ENCODE measurements at regions not wholly inside any gene's neighbourhood (a gene's known extent, or its start where the extent isn't known, plus 50 kb on each side); places are given as distances from the start of the nearest gene placed in this dataset.
"Not testable (repeated sequence)": the region's sequence is repeated elsewhere in the genome, so short reads cannot be mapped to it uniquely, and the experiment has no call there.

DNA sequence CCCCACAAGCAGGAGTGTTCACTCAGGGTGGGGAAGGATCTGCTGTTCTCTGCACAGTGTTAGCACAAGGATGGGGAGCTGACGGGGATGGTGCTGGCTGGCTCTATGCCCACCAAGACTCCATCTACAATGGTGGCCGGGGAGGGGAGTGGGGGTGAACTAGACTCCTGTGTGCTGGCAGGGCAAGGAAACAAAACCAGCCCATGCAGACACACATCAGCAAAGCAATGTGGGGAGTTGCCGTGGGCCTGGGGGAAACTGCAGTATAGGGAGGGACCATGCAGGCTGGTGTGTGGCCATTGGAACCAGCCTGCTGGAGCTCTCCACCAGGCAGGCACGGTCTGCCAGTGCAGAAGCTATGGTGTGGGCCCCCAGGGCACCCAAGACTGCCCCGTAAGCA is 195.1 kb downstream of the PWWP3B start:
- DNase-seq, result no peak

DNA sequence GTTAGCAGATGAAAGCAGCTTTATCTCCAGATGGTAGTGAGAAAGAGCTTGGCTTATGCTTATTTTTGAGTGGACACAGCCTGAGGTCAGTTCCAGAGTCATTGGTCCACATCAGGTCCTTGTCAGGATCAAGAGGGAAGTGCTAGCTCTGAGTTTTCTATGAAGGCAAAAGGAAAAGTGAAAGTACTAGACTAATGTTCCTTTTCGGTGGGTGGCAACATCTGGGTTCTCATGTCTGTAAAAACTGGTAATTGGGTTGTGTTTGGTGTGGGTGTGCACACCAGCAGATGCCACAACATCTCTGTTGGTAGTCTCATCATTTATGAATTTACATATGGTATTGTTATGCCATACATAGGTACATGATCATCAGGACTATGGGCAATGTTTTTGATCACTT is 210.5 kb downstream of the PWWP3B start:
- no peak for DNase-seq

DNA sequence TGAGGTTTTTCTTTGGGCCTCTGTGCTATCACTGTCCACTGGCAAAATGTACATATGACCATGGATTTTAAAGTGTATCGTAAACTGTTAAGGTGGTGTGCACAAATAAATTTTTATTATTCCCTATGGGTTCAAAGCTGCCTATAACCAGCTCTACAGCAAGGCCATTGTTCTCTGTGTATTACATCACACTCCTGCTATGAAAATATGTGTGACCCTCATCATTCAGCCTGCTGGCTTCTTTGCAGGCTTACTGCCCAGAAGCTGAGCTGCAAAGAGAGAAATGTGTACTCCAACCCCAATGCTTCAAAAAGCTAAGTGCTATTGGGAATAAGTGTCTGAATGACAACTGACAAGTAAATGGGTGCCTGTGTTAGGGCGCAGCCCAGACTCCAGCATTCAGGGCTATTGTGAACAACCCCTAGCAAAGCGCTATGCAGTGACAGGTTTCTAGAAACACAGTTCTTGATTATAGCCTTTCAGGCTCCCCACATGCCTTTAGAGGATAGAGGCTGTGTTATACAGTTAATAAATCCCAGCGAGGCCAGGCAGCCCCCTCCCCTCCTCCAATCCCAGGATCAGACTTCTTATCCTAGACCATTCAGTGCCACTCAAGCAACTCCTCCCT is 220.4 kb upstream of the RADX start:
- DNase-seq, result no peak

DNA sequence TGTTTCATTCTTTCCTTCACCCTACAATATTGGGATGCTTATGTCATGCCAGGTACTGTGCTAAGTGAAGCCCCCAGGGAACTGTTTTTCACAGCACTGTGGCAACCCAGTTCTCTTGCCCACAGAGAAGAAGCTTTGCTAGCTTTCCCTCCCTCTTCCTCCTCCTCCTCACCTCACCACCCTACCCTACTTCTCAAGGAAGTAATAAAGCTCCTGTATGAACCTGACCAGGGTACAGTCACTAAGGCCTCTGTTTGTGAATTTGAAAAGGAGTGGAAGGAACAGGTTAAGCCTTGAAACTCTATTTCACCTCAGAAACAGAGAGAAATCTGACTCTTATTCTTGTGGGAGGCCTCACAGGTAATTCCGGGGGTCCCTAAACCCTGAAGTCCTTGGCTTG is 219.4 kb upstream of the RADX start:
- no peak for DNase-seq

DNA sequence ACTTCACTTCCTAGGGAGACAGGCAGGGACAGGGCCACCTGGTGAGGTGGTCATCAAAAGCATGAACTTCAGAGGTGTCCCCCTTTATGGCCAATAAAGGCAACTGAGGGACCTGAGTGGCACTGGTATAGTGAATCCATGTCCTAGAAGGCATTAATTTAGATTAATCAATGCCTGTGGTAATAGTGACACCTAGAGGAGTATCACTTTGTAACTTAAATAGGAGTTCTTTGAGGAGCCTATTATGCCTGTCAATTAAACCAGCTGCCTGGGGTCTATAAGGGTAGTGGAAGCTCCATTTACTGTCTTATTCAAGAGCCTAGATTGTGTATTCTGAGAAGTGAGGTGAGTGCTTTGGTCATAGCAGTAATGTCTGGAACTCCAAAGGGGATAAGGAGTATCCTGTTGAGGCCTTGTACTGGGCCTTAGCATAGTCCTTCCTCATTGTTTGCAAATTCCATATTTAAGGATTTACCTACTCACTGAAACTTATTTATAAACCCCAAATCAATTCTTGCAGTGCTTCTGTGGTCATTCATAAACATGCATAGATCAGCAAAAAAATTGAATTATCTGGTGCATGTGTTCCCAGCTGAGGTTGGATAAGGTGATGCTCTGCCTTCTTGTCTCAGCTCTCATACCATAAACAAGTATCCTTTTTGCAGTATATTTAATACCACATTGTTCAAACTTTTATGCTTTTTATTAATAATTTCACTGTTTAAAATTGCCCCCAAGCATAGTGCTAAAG is 213.8 kb upstream of the RADX start:
- no peak for DNase-seq

DNA sequence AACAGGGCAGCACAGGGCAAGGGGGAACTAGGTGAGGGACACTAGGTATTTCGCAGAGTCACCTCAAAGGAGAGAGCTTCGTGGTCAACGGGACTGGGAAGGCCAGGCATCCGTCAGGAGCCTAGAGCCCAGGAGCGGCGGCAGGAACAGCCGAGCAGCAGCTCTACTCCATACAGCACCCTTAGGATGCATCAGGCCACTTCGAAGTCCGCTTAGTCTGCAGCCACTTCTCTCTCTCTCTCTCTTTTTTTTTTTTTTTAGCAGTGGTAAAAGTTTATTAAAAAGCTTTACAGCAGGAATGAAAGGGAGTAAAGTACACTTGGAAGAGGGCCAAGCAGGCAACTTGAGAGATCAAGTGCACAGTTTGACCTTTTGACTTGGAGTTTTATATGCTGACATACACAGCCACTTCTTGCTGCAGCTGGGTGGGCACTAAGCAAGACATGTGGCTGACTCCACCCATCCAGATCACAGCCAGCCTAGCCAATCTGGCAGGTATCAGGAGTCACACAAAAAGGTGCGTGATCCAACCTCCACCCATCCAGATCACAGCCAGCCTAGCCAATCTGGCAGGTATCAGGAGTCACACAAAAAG is 209.7 kb upstream of the RADX start:
- DNase-seq, result no peak

DNA sequence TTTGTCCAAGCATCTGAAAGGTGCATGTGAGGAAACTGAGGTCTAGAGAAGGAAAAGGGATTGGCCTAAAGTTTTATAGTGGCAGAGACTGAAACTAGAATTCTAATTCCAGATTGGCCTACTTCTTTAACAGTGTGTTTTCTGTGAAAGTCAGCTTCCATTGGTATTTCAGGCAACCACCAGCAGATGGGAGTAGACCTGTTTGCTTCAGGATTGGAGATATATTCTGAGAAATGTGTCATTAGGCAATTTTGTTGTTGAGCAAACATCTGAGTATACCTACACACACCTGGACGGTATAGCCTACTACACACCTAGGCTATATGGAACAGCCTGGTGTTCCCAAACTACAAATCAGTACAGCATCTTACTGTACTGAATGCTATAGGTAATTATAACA is 207.3 kb upstream of the RADX start:
- DNase-seq, result no peak

DNA sequence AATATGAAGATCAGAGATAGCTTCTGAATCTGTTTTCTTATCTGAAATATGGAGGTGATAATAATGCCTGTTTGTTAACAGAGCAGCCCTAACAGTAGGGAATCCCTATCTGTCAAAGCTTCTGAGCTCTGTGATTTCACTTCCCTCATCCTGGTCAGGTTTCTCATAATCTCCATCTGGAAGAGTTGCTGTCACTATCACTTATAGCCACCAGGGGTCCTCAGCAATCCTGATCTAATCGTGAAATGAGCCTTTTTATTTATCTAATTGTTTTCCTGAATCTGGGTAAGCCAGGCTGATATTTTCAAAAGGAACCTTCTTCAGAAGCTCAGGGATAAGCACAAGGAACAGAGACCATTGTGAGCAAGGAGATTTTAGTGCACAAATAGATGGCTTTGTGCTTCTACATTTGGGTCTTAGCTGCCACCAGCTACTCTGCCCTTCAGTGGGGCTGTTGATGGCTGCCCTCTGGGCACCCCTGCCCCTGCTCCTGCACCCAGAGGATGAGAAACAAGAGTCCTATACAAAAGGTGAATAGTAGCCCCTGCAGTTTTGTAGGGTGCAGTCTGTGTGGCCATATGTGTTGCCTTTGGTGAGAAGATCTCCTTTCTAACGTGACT is 196.4 kb upstream of the RADX start:
- DNase-seq, result no peak

DNA sequence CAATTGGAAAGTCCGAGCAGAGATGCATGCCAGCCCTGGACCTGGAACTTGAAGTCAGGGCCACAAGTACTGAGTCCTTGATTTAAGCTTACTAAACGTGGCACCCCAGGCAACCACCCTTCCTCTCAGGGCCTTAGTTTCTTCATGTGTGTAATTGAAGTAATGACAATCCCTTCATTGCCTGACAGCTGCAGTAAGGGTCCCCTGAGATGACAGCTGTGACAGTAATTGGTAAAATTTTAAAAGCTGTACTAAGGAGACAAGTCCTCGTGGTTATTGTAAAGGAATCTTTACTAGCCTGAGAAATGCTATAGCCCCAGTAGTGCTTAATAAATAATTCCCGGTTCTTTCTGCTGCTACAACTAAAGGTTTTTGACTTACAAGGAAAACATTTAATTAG is 175.1 kb upstream of the RADX start:
- no peak for DNase-seq

DNA sequence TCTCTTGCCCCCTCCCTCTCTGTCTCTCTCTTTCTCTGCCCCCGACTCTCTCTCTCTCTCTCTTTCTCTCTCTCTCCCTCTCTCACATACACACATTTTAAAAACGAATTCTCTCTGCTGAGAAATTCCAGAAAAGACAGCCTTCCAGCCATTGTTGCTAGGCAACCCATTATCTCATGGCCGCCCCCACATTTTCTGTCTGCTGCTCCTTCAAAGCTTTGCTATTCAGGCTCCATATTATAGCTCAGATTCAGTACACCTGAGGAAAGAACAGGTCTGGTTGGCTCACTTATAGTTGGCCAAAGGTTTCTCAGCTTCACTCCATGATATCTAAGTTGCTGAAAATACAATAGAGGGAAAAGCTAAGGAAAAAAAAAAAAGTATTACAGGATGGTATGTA is 174.4 kb upstream of the RADX start:
- DNase-seq, result no peak

DNA sequence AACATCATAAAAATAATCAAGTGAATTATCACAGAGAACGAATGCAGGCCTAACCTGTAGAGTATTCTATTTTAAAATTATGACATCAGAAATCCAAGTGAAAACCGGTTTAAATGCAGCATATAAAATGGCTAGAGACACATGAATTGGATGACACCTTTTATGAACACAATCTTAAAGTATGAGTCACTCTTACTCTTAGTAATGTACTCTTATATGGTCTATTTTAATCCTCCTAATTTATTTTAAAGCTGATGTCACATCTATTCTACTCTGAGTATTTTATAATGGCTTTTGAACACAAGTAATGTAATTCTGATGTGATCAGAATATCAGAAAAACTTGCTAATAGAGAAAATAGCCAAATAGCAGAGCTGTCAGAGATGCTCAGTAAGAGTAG is 161.4 kb upstream of the RADX start:
- DNase-seq, result no peak

DNA sequence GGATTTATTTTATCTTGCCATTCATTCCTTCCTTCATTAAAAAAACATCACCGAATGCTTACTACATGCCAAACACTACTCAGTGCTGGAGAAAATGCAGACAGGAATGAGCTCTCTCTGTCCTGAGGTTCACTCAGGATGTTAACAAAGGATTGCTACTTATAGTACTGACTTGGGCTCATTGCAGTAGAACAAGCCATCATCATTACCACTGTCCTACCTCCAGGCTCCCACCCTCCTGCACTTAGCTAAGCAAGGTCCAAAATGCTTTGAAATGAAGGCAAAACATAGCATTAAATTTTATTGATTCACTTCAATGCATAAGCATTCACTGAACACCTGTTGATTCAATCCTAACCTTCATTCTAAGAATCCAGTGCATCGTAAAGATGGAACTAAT is 159.8 kb upstream of the RADX start:
- DNase-seq, result no peak

DNA sequence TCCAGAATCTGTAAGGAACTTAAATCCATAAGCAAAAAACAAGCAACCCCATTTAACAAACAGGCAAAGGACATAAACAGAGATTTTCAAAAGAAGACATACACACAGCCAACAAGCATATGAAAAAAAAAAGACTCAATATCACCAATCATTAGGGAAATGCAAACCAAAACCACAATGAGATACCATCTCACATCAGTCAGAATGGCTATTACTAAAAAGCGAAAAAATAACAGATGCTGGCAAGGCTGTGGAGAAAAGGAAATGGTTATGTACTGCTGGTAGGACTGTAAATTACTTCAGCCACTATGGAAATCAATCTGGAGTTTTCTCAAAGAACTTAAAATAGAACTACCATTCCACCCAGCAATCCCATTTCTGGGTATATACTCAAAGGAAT is 156.8 kb upstream of the RADX start:
- no peak for DNase-seq

DNA sequence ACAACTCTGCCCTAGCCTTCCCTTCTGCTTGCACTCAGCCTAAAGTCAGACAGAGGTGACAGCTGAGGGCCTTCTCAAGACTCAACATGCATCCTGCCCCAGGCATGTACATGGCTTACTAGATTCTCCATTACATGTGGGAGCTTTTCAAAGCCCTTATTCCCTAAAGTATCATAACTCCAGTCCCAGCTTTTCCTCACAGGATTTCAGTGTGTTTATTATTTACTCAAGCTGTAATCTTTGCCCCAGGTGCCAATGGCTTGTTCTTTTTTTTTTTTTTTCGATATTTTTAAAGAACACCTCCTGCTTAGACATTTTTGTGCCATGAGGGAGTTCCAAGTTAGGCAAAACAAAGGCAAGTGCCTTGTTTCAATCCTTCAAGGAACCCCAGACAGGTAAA is 154.0 kb upstream of the RADX start:
- no peak for DNase-seq

DNA sequence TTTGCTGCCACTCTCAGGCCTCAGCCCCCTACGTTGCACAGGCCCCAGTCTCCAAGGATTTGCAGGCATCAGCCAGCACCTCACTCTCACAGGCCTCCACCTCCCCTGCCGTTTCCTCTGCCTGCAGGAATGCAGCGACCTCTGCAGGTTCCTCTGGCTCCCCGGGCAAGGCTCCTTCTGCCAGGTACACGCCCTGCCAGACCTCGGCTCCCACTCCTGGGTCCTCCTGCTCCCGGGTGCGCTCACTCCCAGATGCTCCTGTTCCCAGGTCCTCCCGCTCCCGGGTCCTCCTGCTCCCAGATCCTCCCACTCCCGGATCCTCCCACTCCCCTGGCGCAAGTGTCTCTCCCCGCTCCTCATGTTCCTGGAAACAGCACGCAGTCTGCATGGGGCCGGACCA is 144.4 kb upstream of the RADX start:
- no peak for DNase-seq

DNA sequence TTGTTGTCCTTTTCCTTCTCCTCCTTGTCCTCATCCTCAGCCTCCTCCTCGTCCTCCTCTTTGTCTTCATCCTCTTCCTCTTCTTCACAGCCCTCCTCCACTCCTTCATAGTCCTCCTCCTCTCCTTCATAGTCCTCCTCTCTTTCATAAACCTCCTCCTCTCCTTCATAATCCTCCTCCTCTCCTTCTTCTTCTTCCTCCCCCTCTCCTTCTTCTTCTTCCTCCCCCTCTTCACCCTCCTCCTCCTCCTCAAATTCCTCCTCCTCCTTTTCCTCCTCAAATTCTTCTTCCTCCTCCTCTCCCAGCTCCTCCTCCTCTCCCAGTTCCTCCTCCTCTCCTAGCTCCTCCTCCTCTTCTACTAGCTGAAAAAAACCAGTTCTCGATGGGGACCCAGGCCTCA is 143.8 kb upstream of the RADX start:
- DNase-seq, result no peak

DNA sequence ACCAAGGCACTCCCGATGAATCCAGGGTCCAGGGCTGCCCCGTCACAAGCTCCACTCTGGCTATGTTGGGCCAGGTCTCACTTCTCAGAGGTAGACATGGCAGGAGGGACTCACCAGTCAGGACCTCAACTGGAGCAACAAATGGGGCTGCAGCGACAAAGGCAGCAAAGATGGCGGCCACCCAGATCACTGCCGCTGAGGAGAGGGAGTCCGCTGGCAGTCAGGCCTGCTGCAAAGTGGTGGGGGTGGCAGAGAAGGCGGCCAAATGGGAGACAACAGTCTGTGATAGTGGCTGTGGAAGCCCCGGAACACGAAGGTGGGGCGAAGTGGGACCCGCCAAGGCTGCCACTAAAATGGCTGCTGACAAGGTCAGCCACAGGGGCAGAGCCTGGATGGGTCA is 143.3 kb upstream of the RADX start:
- no peak for DNase-seq

DNA sequence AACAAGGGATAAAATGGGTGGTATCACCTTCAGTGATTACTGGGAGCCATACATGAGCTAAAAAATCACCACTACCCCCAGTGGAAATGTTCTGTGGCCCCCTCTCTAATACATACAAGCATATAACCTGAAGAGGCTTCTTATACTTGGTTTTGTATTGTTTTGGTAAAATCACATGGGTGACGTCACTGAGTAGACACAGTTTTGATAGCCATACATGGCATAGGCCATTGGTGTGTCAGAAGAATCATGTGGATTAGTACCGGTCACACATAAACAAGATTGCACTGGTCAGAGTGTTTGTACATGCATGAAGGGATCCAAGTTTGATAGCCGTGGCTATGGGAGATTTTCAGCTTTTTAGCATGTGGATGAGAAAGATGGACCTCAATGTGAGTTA is 131.9 kb upstream of the RADX start:
- DNase-seq, result no peak

DNA sequence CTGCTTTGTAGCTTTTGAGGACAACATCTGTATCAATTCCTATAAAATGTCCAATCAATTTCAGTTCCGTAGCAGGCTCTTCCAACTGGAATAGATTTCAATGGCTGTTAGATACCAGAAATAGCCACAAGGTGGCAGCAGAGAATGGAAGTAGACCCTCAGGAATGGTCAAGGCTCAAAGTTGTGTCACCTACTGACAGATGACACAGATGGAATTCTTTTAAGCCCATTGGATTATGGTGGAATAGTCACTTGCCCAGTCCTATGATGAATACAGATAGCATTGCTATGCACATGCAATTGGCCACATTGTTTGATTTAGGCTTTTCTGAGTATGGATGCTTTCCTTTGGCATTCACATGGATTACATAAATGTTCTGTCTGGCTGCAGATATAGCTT is 130.4 kb upstream of the RADX start:
- DNase-seq, result peak; percentile 35

DNA sequence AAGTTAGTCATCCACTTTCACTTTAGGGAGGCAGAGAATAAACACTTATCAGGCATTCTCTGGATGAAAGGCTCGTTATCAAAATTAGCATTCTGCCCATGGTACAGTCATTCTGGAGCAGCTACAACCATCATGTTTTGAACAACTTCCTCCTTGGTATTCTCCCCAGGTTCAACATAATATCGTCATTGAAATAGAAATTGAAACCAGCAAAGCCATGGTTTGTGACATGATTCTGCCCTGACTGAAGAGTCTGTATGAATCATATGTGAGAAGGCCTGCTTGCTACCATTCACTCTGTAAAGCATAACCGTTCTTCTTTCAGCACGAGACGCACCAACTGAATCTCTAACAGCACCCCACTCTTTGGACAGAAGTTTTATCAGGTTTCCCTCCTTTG is 127.5 kb upstream of the RADX start:
- DNase-seq, result no peak

DNA sequence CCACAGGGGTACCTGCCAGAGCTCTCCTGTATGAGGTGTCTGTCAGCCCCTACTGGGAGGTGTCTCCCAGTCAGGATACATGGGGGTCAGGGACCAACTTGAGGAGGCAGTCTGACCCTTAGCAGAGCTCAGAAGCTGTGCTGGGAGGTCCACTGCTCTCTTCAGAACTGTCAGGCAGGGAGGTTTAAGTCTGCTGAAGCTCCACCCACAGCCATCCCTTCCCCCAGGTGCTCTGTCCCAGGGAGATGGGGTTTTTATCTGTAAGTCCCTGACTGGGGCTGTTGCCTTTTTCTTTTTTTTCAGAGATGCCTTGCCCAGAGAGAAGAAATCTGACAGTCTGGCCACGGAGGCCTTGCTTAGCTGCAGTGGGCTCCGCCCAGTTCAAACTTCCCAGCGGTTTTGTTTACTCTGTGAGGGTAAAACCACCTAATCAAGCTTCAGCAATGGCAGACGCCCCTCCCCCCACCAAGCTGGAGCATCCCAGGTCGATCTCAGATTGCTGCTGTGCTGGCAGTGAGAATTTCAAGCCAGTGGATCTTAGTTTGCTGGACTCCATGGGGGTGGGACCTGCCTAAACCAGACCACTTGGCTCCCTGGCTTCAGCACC is 118.5 kb upstream of the RADX start:
- DNase-seq, result not testable (repeated sequence)

DNA sequence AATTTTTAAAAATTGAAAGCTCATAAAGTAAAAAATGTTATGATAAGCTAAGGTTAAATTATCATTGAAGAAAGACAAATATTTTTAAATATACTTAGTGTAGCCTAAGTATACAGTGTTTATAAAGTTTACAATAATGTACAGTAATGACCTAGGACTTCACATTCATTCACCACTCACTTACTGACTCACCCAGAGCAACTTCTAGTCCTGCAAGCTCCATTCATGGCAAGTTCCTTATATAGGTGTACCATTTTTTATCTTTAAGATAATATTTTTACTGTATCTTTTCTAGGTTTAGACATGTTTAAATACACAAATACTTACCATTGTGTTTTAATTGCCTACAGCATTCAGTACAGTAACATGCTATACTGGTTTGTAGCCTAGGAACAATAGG is 112.3 kb upstream of the RADX start:
- no peak for DNase-seq

DNA sequence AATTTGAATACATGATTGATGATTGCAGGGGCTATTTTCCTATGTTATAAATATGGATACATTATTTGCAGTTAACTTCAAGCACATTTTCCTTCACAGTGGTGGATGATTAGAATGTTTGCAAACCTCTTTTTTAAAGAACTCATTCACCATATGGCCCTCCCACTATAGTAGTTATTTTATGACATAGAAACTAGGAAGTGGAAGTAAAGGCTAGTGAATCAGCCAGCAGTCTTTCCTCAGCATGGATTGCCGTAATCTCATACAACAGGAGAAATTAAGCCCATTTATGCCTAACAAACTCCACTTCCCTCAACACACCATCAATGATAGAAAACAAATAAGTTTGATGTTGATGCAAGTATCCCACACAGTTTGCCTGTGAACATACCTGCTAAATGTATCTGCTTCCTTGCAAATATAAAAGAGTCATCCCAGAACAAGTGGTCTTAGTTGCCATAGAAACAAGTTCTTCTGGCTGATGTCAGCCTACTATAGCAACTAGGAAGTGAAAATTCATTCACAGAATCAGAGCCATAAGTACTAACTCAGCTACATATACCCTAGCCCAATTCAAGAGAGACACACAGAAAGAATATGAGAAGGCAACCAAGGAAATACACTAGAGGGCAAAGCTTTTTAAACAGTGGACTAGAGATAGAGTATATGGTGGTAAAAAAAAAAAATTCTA is 100.9 kb upstream of the RADX start:
- no peak for DNase-seq

Measured in activated CD4-positive, CD25-positive, alpha-beta regulatory T cell treated with anti-CD3 and anti-CD28 coated beads, Interleukin-2, amount 50 U/mL, for 72 hours (primary cell).